Neural cell (in vitro differentiated cells): ENCODE measurements at regions not wholly inside any gene's neighbourhood (a gene's known extent, or its start where the extent isn't known, plus 50 kb on each side); places are given as distances from the start of the nearest gene placed in this dataset.

Source experiments
- EP300 ChIP-seq: fragments of 450-650 bp; conservative IDR thresholded peaks from 2 replicates; pipeline ENCODE4 v1.6.1; 2014; ENCODE audit warnings: antibody characterized with exemption, mild to moderate bottlenecking, moderate library complexity; ENCODE audit not compliant: poor library complexity, severe bottlenecking
- POLR2AphosphoS5 ChIP-seq: IDR thresholded peaks from 2 replicates; pipeline ENCODE4 v1.6.1; 2012
- TF ChIP-seq, protein P1 (sequence below): fragments of 450-650 bp; IDR thresholded peaks from 2 replicates; pipeline ENCODE4 v1.5.1; 2014; ENCODE audit warnings: antibody characterized with exemption, mild to moderate bottlenecking, moderate library complexity; ENCODE audit not compliant: poor library complexity, severe bottlenecking
- TF ChIP-seq, protein P2 (sequence below): IDR thresholded peaks from 2 replicates; pipeline ENCODE4 v1.6.1; 2012; ENCODE audit warnings: borderline replicate concordance

DNA sequence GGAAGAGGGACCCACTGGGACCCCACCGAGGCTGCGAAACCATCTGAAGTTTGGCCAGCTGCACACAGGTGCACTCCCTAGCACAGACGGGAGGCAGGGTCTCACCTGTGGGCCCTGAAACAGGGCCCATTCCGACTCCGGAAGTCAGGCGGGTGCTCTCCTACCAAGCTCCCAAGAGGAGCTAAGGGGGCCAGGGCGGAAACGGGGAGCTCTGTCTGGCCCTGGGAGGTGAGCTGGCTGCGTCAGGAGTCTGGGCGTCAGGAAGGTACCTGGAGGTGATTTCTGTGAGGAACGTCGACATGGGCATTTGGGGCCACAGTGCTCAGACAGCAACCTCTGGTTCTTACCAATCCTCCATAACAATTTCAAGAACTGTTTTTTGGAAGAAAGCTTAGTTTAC, 411.7 kb downstream of the TCERG1L start:
- TF ChIP-seq POLR2AphosphoS5: no peak
- TF ChIP-seq, protein P1, sequence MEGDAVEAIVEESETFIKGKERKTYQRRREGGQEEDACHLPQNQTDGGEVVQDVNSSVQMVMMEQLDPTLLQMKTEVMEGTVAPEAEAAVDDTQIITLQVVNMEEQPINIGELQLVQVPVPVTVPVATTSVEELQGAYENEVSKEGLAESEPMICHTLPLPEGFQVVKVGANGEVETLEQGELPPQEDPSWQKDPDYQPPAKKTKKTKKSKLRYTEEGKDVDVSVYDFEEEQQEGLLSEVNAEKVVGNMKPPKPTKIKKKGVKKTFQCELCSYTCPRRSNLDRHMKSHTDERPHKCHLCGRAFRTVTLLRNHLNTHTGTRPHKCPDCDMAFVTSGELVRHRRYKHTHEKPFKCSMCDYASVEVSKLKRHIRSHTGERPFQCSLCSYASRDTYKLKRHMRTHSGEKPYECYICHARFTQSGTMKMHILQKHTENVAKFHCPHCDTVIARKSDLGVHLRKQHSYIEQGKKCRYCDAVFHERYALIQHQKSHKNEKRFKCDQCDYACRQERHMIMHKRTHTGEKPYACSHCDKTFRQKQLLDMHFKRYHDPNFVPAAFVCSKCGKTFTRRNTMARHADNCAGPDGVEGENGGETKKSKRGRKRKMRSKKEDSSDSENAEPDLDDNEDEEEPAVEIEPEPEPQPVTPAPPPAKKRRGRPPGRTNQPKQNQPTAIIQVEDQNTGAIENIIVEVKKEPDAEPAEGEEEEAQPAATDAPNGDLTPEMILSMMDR: no peak
- TF ChIP-seq, protein P2, sequence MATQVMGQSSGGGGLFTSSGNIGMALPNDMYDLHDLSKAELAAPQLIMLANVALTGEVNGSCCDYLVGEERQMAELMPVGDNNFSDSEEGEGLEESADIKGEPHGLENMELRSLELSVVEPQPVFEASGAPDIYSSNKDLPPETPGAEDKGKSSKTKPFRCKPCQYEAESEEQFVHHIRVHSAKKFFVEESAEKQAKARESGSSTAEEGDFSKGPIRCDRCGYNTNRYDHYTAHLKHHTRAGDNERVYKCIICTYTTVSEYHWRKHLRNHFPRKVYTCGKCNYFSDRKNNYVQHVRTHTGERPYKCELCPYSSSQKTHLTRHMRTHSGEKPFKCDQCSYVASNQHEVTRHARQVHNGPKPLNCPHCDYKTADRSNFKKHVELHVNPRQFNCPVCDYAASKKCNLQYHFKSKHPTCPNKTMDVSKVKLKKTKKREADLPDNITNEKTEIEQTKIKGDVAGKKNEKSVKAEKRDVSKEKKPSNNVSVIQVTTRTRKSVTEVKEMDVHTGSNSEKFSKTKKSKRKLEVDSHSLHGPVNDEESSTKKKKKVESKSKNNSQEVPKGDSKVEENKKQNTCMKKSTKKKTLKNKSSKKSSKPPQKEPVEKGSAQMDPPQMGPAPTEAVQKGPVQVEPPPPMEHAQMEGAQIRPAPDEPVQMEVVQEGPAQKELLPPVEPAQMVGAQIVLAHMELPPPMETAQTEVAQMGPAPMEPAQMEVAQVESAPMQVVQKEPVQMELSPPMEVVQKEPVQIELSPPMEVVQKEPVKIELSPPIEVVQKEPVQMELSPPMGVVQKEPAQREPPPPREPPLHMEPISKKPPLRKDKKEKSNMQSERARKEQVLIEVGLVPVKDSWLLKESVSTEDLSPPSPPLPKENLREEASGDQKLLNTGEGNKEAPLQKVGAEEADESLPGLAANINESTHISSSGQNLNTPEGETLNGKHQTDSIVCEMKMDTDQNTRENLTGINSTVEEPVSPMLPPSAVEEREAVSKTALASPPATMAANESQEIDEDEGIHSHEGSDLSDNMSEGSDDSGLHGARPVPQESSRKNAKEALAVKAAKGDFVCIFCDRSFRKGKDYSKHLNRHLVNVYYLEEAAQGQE: no peak
- TF ChIP-seq EP300: no peak
